GM12865 (cell line): ENCODE measurements at regions not wholly inside any gene's neighbourhood (a gene's known extent, or its start where the extent isn't known, plus 50 kb on each side); places are given as distances from the start of the nearest gene placed in this dataset.

Experiments used
- DNase-seq: peaks from one replicate; pipeline ENCODE4 v3.0.0; 2010; ENCODE audit warnings: low read depth
- H3K4me3 ChIP-seq: 2 replicates; pipeline ENCODE4 v1.5.1; 2011; ENCODE audit warnings: mild to moderate bottlenecking, low read depth, low read length, control low read depth
- CTCF ChIP-seq: IDR thresholded peaks from 2 replicates; pipeline ENCODE4 v1.5.1; 2011; ENCODE audit warnings: low read length, control low read depth, low read depth, inconsistent platforms; ENCODE audit not compliant: insufficient read depth; ENCODE audit errors: missing control alignments

- H3K4me3 ChIP-seq = no peak overlapping the region
- no peak for TF ChIP-seq CTCF
- no peak for DNase-seq
Observed at GRCh38 chr2:6730003-6730402, 135.7 kb downstream of the CMPK2 start.

- DNase-seq = no peak
- no peak for TF ChIP-seq CTCF
- no peak overlapping the region for H3K4me3 ChIP-seq
Observed at GRCh38 chr2:6730649-6731532, 134.8 kb downstream of the CMPK2 start.

- no peak for DNase-seq
- TF ChIP-seq CTCF = no peak
- H3K4me3 ChIP-seq = no peak overlapping the region
Observed at GRCh38 chr2:6739547-6739946, 126.2 kb downstream of the CMPK2 start.

GRCh38 chr2:6741229-6741628, 124.5 kb downstream of the CMPK2 start:
- no peak for TF ChIP-seq CTCF
- no peak for DNase-seq
- H3K4me3 ChIP-seq = no peak overlapping the region

- H3K4me3 ChIP-seq = no peak overlapping the region
- no peak for TF ChIP-seq CTCF
- DNase-seq = no peak
Observed at GRCh38 chr2:6744038-6744437, 121.7 kb downstream of the CMPK2 start.

- no peak for DNase-seq
- no peak for TF ChIP-seq CTCF
Observed at GRCh38 chr2:6747433-6747832, 118.3 kb downstream of the CMPK2 start.

More at GRCh38 chr2:6747433-6747832, 118.3 kb downstream of the CMPK2 start:
- H3K4me3 ChIP-seq = no peak overlapping the region
